ENCODE measurements at regions not wholly inside any gene's neighbourhood (a gene's known extent, or its start where the extent isn't known, plus 50 kb on each side); places are given as distances from the start of the nearest gene placed in this dataset.

- no peak overlapping the region for H3K4ac ChIP-seq (replicated peaks; ENCODE audit: insufficient read length, low read depth, low read length)
- no peaks in the 10 kb centered on the region for H3K4me1 ChIP-seq (replicated peaks in 1 of 4; ENCODE audit: control insufficient read depth in 3 of 4, insufficient read depth in 4 of 4, low read length in 3 of 4)
- no peak overlapping the region for H3K18ac ChIP-seq (ENCODE audit: extremely low read depth, low read length)
- H4K8ac ChIP-seq (ENCODE audit: extremely low read depth, insufficient read depth, low read length) = no peak overlapping the region
- H3K27me3 ChIP-seq (replicated peaks in 1 of 4; ENCODE audit: control insufficient read depth in 3 of 4, extremely low read depth in 1 of 4, insufficient read depth in 3 of 4, low read length in 3 of 4) = no peaks in the 10 kb centered on the region
- FAIRE-seq (no peak), DNase-seq (ENCODE audit: low read depth in 1 of 2, low spot score in 2 of 2) (no peak)
- no peak overlapping the region for H2BK120ac ChIP-seq (replicated peaks; ENCODE audit: low read depth, low read length)
- H3K56ac ChIP-seq (replicated peaks; ENCODE audit: insufficient read length, low read depth, low read length) = no peak overlapping the region
- H2BK5ac ChIP-seq (ENCODE audit: low read depth, low read length) = no peak overlapping the region
- no peak overlapping the region for H3K14ac ChIP-seq (ENCODE audit: insufficient read length)
- no peak overlapping the region for H4K5ac ChIP-seq (ENCODE audit: insufficient read length, low read depth, low read length)
- H3K4me2 ChIP-seq (ENCODE audit: insufficient read depth in 1 of 2, low read depth in 2 of 2, low read length in 2 of 2) = no peak overlapping the region
- no peak overlapping the region for H4K91ac ChIP-seq (replicated peaks; ENCODE audit: insufficient read length, low read length)
- no peak overlapping the region for H2AK5ac ChIP-seq (ENCODE audit: low read depth, low read length)
- H3K9ac ChIP-seq (replicated peaks in 1 of 4; ENCODE audit: extremely low read depth in 1 of 4, low read depth in 3 of 4, low read length in 3 of 4) = no peak overlapping the region
- H3K23me2 ChIP-seq (ENCODE audit: low read depth, low read length) = no peaks in the 10 kb centered on the region
- no peak overlapping the region for H2BK15ac ChIP-seq (ENCODE audit: low read length)
- H3K23ac ChIP-seq (ENCODE audit: insufficient read length) = no peak overlapping the region
- no peak overlapping the region for H2BK12ac ChIP-seq (ENCODE audit: low read depth, low read length)
- no peak overlapping the region for H3K4me3 ChIP-seq (ENCODE audit: extremely low read depth in 1 of 4, insufficient read depth in 2 of 4, low read depth in 3 of 4, low read length in 4 of 4)
- no peak overlapping the region for H2AFZ ChIP-seq (ENCODE audit: low read length)
- no peaks in the 10 kb centered on the region for H3K79me2 ChIP-seq (ENCODE audit: control insufficient read depth in 1 of 2, insufficient read depth in 2 of 2, low read length in 2 of 2)
- no peaks in the 10 kb centered on the region for H4K20me1 ChIP-seq (replicated peaks in 1 of 2; ENCODE audit: control insufficient read depth in 1 of 2, insufficient read depth in 2 of 2, low read length in 2 of 2)
- H2BK20ac ChIP-seq (ENCODE audit: low read length) = no peak overlapping the region
- no peaks in the 10 kb centered on the region for H3K9me3 ChIP-seq (ENCODE audit: insufficient read depth in 2 of 2, low read depth in 1 of 2, low read length in 1 of 2)
- POLR2A ChIA-PET (ENCODE audit: partially characterized antibody) = no interaction called here
- H3K79me1 ChIP-seq (ENCODE audit: low read depth, low read length) = no peaks in the 10 kb centered on the region
- WGBS, 2 experiments (ENCODE audit: extremely low coverage in 1 of 2, insufficient coverage in 1 of 2, insufficient read length in 1 of 2, insufficient replicate concordance in 2 of 2, low coverage in 1 of 2, low lambda C conversion rate in 2 of 2, missing lambda C conversion rate in 1 of 2) = 73% methylated on average over 2 of the region's 2 CpGs; no CpG with 5 or more reads in 1 of the 2 experiments
- H3K36me3 ChIP-seq (ENCODE audit: control insufficient read depth in 2 of 4, insufficient read depth in 4 of 4, low read length in 3 of 4) = no peaks in the 10 kb centered on the region
- H3K27ac ChIP-seq (ENCODE audit: low read depth, low read length) = no peak overlapping the region
- CTCF ChIA-PET (ENCODE audit: partially characterized antibody) = no interaction called here
- TF ChIP-seq SP2 (IDR thresholded peaks at IDR 0.05; ENCODE audit: low read length) = no peak
These were observed 949.5 kb upstream of the SOX9 start for GRCh38 chr17:71171270-71171669.
